Vagina (tissue), 2 donors: ENCODE measurements at regions not wholly inside any gene's neighbourhood (a gene's known extent, or its start where the extent isn't known, plus 50 kb on each side); places are given as distances from the start of the nearest gene placed in this dataset.

Experiments used
- POLR2A ChIP-seq, 2 donors: fragments of 450-650 bp; IDR thresholded peaks; one replicate each; pipeline ENCODE4 v1.6.1; 2017; ENCODE audit warnings: antibody characterized with exemption in 2 of 2, mild to moderate bottlenecking in 2 of 2, moderate library complexity in 2 of 2
- POLR2AphosphoS5 ChIP-seq, 2 donors: sonication (generic); formaldehyde crosslinking; IDR thresholded peaks; one replicate each; pipeline ENCODE4 v1.9.0; 2017; ENCODE audit warnings: antibody characterized with exemption in 2 of 2, mild to moderate bottlenecking in 2 of 2, low read depth in 1 of 2; ENCODE audit not compliant: insufficient read depth in 1 of 2
- TF ChIP-seq, protein P1 (sequence below), 3 experiments: fragments of 450-650 bp in 2 of 3; fragments of 200-600 bp in 1 of 3; sonication (generic) in 1 of 3; IDR thresholded peaks; one replicate each; pipeline ENCODE4 v1.5.1; 2017 to 2019; ENCODE audit warnings: antibody characterized with exemption in 3 of 3, mild to moderate bottlenecking in 2 of 3, moderate library complexity in 2 of 3

DNA sequence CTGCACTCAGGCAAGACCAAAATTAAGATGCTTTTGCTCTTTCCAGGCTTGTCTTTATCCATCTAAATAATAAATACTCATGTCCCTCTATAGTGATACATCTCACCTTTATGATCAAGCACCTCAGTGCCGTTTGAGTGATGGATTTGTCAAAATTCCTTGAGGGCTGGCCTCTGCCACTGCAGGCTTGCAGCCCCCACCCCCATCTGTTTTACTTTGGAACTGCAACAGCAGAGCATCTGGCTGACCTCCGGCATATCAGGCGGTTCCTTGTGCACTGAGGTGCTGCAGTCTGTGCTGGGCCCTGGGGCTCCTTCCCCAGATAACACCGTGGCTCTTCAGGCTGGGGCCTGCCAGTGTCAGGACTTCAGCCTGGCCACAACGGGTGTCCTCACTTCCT lies 386.9 kb downstream of the CDH26 start:
- TF ChIP-seq, protein P1, sequence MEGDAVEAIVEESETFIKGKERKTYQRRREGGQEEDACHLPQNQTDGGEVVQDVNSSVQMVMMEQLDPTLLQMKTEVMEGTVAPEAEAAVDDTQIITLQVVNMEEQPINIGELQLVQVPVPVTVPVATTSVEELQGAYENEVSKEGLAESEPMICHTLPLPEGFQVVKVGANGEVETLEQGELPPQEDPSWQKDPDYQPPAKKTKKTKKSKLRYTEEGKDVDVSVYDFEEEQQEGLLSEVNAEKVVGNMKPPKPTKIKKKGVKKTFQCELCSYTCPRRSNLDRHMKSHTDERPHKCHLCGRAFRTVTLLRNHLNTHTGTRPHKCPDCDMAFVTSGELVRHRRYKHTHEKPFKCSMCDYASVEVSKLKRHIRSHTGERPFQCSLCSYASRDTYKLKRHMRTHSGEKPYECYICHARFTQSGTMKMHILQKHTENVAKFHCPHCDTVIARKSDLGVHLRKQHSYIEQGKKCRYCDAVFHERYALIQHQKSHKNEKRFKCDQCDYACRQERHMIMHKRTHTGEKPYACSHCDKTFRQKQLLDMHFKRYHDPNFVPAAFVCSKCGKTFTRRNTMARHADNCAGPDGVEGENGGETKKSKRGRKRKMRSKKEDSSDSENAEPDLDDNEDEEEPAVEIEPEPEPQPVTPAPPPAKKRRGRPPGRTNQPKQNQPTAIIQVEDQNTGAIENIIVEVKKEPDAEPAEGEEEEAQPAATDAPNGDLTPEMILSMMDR (IDR thresholded peaks at IDR 0.05): no peak
- TF ChIP-seq POLR2A (IDR thresholded peaks at IDR 0.05): no peak
- TF ChIP-seq POLR2AphosphoS5 (IDR thresholded peaks at IDR 0.05; ENCODE audit: insufficient read depth in 1 of 2, low read depth in 1 of 2): no peak
